AG04449 (cell line): ENCODE measurements at regions not wholly inside any gene's neighbourhood (a gene's known extent, or its start where the extent isn't known, plus 50 kb on each side); places are given as distances from the start of the nearest gene placed in this dataset.

Experiments
- CTCF ChIA-PET: fragments of 350-600 bp; formaldehyde crosslinking; extraction: SDS; loops from one replicate; lab custom pipeline; 2021; ENCODE audit warnings: antibody characterized with exemption; lab: Yijun Ruan, JAX
- POLR2A ChIA-PET: fragments of 400-600, 350-600 bp; formaldehyde crosslinking; extraction: SDS; loops from one replicate; lab custom pipeline; 2020; ENCODE audit warnings: antibody characterized with exemption, inconsistent platforms; lab: Yijun Ruan, JAX
- DNase-seq: peaks from one replicate; pipeline ENCODE4 v3.0.0-alpha.2; 2010; ENCODE audit warnings: low read depth, low spot score
- H3K4me3 ChIP-seq: 2 replicates; pipeline ENCODE4 v1.5.1; 2011; ENCODE audit warnings: low read depth, mild to moderate bottlenecking, control low read depth, low read length
- TF ChIP-seq, protein P1 (sequence below): IDR thresholded peaks from one replicate; pipeline ENCODE4 v1.5.1; 2011; ENCODE audit warnings: mild to moderate bottlenecking, moderate library complexity, low read length, control low read depth, inconsistent platforms; ENCODE audit not compliant: insufficient read depth; ENCODE audit errors: missing control alignments

DNA sequence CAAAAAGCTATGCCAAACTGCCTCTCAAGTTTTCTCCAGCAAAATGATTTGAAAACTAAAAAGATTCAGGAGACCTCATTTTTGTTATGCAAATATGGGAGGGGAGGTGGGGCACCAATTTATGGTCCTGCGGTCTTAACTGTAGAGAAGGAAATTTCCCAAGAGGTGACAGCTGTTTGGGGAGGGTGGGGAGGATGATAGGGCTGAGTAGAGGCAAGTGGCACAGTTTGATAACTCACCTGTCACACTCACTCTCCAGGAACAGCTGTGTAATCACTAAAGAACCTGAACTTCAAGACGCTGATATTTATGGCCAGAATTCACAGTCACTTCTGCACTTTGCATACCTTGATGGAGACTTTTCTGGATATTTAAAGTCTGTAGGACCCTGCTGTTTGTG lies 232.9 kb upstream of the STARD13 start:
- TF ChIP-seq, protein P1, sequence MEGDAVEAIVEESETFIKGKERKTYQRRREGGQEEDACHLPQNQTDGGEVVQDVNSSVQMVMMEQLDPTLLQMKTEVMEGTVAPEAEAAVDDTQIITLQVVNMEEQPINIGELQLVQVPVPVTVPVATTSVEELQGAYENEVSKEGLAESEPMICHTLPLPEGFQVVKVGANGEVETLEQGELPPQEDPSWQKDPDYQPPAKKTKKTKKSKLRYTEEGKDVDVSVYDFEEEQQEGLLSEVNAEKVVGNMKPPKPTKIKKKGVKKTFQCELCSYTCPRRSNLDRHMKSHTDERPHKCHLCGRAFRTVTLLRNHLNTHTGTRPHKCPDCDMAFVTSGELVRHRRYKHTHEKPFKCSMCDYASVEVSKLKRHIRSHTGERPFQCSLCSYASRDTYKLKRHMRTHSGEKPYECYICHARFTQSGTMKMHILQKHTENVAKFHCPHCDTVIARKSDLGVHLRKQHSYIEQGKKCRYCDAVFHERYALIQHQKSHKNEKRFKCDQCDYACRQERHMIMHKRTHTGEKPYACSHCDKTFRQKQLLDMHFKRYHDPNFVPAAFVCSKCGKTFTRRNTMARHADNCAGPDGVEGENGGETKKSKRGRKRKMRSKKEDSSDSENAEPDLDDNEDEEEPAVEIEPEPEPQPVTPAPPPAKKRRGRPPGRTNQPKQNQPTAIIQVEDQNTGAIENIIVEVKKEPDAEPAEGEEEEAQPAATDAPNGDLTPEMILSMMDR, result no peak
- no peak for DNase-seq
- no peak overlapping the region for H3K4me3 ChIP-seq
- CTCF ChIA-PET, result no interaction called here
- POLR2A ChIA-PET, result no interaction called here

DNA sequence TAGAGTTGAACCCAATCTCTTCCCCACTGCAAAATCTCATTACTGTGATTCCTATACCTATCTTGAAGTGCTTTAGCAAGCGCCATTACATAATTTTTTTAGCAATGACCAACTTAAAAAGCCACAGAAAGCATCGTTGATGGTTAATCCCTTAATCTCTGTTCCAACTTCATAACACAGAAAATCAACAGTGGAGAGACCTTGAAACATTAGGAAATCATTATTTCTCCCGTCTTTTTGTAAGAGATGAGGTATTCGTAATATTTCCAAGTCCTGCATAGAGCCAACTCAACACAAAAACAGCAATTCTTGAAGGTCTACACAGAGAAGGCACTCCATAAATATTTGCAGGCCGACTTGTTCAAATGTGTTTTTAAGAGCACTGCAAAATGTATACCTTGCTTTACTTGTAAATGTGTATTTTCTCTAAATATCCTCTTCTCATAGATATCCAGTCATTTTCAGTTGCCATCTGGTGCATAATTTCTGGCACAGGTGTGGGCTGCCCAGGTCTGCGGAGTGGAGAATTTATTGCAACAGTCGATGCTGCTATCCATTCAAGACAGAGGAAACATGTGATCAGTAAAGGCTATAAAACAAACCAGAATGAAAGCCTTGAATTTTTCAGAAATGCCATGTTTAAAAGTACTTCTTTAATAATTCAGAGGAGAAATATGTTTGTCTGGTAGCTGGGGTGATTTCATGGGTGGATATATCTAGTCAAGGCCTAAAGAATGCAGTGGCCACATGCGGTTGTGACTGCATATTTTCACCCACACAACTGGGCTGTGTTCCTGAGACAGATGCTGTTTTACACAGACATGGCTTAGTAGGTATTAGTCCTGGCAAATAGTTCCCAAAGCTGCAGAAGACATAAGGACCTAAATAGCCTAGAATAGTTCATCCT lies 234.3 kb upstream of the STARD13 start:
- DNase-seq, result peak; percentile 85
- ChIA-PET POLR2A (interaction anchor here (0.6 to 0.8 kb wide), 2 partner anchors 49 to 234 kb away, joined by 3 read pairs; partner anchors contain the start of gene STARD13), CTCF (interaction anchor here (1.0 to 1.4 kb wide), 4 partner anchors 10 to 32 kb away, joined by 3 to 5 read pairs (median 4); no protein-coding TSS in a partner anchor)
- TF ChIP-seq, protein P1, result no peak
- H3K4me3 ChIP-seq, result no peak overlapping the region

DNA sequence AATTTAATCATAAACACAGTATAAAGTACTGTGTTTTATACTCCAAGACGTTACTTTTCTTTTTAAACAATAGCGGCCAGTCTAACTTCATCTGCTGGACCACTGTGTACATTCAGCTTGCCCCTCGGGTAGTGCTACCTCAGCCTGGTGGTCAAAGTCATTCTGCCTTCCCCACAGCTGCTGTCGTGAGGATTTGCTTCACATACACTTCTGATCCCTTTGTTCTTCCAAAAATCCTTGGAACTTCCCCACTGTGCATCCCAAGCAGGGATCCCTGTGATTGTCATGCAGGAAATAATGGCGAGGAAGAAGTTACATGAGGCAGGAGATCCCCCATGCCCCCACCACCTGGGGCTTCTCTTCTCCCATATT lies 234.9 kb upstream of the STARD13 start:
- POLR2A ChIA-PET, result interaction anchor here (0.6 to 0.8 kb wide), 2 partner anchors 50 to 235 kb away, joined by 3 read pairs; partner anchors contain the start of gene STARD13
- TF ChIP-seq, protein P1, result no peak
- H3K4me3 ChIP-seq, result no peak overlapping the region
- CTCF ChIA-PET, result interaction anchor here (0.7 to 1.4 kb wide), 5 partner anchors 10 to 292 kb away, joined by 3 to 5 read pairs (median 3); no protein-coding TSS in a partner anchor
- DNase-seq, result no peak

DNA sequence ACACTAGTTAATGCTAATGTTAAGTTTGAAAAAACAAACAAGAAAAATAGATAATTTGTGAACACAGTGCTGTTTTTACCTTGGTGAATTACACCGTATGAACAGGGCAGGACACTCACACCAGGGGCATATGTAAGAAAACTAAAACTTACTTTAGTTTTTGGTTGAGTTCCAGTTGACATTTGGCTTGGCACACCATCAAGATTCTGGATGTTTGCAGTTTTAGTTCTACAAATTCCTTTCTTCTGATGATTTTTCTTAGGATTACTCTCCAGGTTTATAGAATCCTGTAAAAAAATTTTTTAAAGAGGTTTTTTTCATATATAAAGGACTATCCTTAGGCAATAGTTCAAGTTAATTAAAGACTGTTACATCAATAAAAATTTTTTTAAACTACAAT lies 238.5 kb upstream of the STARD13 start:
- H3K4me3 ChIP-seq, result no peak overlapping the region
- TF ChIP-seq, protein P1, result no peak
- CTCF ChIA-PET, result no interaction called here
- DNase-seq, result peak; percentile 77
- POLR2A ChIA-PET, result no interaction called here

DNA sequence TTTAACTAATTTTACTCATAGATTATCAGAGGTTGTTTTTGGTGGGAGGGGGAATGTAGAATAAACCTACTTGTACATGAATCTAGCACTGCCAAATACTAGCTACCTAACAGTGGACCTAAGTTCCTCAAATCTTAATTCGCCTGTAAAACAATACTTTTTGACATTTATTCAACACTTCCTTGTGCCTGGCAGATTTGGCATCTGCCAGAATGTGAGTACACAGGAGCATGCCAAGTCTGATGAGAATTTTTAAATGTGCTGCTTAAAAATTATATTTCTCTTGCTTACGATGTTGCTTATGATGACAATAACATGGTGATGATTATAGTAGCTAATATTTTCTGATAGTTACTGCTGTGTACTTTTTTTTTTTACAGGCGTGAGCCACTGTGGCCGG lies 240.2 kb upstream of the STARD13 start:
- POLR2A ChIA-PET, result no interaction called here
- no peak for DNase-seq
- CTCF ChIA-PET, result interaction anchor here (1.5 kb wide), 1 partner anchor 17 kb away, joined by 4 read pairs; no protein-coding TSS in a partner anchor
- TF ChIP-seq, protein P1, result no peak
- H3K4me3 ChIP-seq, result no peak overlapping the region

DNA sequence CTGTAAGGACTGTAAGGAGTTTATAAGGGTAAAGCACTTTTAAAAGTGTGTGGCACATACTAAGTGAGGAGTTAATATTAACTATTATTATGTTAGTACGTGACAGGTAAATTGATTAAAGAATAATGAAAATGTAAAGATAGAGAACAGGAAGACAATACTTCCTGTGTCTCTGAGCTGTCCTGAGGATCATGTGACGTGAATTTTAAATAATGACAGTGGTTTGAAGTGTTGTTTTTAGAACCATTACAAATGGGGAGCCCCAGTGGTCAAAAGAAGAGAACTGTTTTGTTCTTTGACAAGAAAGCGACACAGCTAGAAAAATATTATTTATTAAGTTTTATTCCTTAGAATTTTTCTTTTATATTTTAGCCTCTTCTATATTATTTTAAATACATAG lies 241.2 kb upstream of the STARD13 start:
- ChIA-PET CTCF (interaction anchor here (1.5 kb wide), 1 partner anchor 16 kb away, joined by 4 read pairs; no protein-coding TSS in a partner anchor), POLR2A (no interaction called here)
- DNase-seq, result no peak
- TF ChIP-seq, protein P1, result no peak
- no peak overlapping the region for H3K4me3 ChIP-seq
